Neural progenitor cell (in vitro differentiated cells): ENCODE measurements at regions not wholly inside any gene's neighbourhood (a gene's known extent, or its start where the extent isn't known, plus 50 kb on each side); places are given as distances from the start of the nearest gene placed in this dataset.

Experiments
- CTCF ChIP-seq: fragments of 200-600 bp; sonication (generic); IDR thresholded peaks from 2 replicates; pipeline ENCODE4 v1.5.1; 2017; ENCODE audit warnings: antibody characterized with exemption, mild to moderate bottlenecking
- EZH2 ChIP-seq: fragments of 200-600 bp; sonication (generic); IDR thresholded peaks from 2 replicates; pipeline ENCODE4 v1.6.1; 2017; ENCODE audit warnings: antibody characterized with exemption, mild to moderate bottlenecking, moderate library complexity

DNA sequence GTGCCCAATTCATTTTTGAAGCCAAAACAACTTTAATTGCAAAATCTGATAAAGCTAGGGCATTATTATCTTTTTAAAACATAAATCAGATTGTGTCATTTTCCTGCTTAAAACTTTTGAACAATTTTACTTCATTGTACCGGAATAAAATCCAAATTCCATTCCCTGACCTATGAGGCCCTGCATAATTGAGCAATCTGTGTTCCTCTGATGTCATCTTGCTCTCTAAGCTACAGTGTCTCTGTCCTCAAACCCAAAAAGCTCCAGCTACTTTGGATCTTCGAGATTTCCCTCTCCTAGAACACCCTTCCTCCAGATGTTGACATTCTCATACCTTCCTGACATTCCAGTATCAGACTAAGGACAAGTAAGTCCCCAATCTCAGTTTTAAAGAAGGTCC is 395.9 kb downstream of the LRATD1 start:
- TF ChIP-seq CTCF (no peak), EZH2 (no peak)
